Ishikawa (cell line): ENCODE measurements at regions not wholly inside any gene's neighbourhood (a gene's known extent, or its start where the extent isn't known, plus 50 kb on each side); places are given as distances from the start of the nearest gene placed in this dataset.

Experiments used
- CEBPB ChIP-seq: IDR thresholded peaks from 2 replicates; pipeline ENCODE4 v1.6.1; 2012
- CREB1 ChIP-seq: IDR thresholded peaks from 2 replicates; pipeline ENCODE4 v1.6.1; 2012; ENCODE audit warnings: low read depth
- EGR1 ChIP-seq: IDR thresholded peaks from 2 replicates; pipeline ENCODE4 v1.6.1; 2012
- EP300 ChIP-seq: IDR thresholded peaks from 2 replicates; pipeline ENCODE4 v1.6.1; 2012; ENCODE audit warnings: borderline replicate concordance
- FOXM1 ChIP-seq: IDR thresholded peaks from 2 replicates; pipeline ENCODE4 v1.6.1; 2012; ENCODE audit warnings: low read depth, borderline replicate concordance
- NFIC ChIP-seq: IDR thresholded peaks from 2 replicates; pipeline ENCODE4 v1.6.1; 2012
- RAD21 ChIP-seq: IDR thresholded peaks from 2 replicates; pipeline ENCODE4 v1.6.1; 2012; ENCODE audit warnings: low read depth
- TAF1 ChIP-seq: IDR thresholded peaks from 2 replicates; pipeline ENCODE4 v1.6.1; 2012; ENCODE audit warnings: low read depth, mild to moderate bottlenecking
- TCF12 ChIP-seq: IDR thresholded peaks from 2 replicates; pipeline ENCODE4 v1.6.1; 2012; ENCODE audit warnings: low read depth
- TEAD4 ChIP-seq: IDR thresholded peaks from 2 replicates; pipeline ENCODE4 v1.6.1; 2012
- YY1 ChIP-seq: IDR thresholded peaks from 2 replicates; pipeline ENCODE4 v1.6.1; 2012; ENCODE audit warnings: low read depth
- ZBTB7A ChIP-seq: IDR thresholded peaks from 2 replicates; pipeline ENCODE4 v1.6.1; 2012; ENCODE audit warnings: low read depth
- TF ChIP-seq, protein P1 (sequence below): IDR thresholded peaks from 2 replicates; pipeline ENCODE4 v1.6.1; 2012
- TF ChIP-seq, protein P2 (sequence below): IDR thresholded peaks from 2 replicates; pipeline ENCODE4 v1.6.1; 2012
- TF ChIP-seq, protein P3 (sequence below): IDR thresholded peaks from 2 replicates; pipeline ENCODE4 v1.6.1; 2012; ENCODE audit warnings: low read depth, mild to moderate bottlenecking

DNA sequence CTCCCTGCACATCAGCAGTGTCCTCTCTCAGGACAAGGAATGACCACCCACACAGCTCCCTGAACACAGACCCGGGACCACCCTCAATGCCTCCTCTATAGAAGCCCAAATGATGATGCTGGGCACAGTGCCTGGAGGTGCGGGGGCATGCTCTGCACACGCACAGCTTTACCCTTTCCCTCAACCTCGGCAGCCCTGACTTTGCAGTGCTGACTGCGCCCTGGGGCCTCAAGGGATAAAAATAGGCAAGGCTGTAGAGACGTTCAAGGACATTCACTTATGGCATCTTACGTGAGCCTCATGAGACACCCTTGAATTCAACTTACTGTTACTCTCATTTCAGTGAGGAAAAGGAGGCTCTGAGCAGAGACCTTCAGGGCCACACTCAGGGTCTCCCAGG is 521.6 kb upstream of the MGMT start:
- TF ChIP-seq EP300 (no peak), CREB1 (no peak), TCF12 (no peak), EGR1 (no peak), NFIC (no peak)
- TF ChIP-seq, protein P1, sequence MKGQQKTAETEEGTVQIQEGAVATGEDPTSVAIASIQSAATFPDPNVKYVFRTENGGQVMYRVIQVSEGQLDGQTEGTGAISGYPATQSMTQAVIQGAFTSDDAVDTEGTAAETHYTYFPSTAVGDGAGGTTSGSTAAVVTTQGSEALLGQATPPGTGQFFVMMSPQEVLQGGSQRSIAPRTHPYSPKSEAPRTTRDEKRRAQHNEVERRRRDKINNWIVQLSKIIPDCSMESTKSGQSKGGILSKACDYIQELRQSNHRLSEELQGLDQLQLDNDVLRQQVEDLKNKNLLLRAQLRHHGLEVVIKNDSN = no peak

DNA sequence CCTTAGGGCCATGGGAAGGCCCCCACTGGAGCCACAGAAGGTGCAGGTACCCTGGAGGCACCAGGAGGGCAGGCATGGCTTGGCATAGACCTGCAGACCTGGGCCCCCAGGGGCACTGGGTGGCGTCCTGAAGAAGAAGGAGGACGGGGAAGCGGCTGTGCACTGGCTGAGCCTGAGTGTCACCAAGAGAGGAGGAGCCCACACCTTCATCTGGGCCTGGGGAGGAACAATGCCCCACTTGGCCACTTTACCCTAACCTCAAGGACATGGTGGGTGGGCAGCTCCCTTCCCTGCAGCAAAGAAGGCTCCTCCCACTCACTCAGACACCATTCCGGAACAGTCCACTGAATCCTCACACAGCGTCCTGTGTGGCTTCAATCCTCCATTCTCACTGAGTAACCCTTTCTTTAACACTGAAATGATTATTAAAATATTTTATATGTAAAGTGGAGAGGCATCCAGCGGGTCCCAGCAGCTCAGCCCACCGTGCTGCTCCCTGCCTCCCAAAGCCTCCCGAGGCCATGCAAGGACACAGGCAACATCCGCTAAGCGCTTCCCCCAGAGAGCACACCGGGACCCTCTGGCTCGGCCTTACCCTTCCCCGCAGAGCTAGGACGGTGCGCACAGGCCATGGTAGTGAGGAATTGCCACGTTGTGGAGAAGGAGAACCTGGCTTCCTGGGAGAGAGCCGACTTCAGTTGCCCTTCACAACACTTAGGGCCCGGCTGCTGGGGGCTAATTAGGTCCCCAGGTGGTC is 516.7 kb upstream of the MGMT start:
- TF ChIP-seq, protein P2, sequence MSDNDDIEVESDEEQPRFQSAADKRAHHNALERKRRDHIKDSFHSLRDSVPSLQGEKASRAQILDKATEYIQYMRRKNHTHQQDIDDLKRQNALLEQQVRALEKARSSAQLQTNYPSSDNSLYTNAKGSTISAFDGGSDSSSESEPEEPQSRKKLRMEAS = no peak
- TF ChIP-seq TCF12 (no peak), TEAD4 (no peak), TAF1 (no peak), CEBPB (no peak), EGR1 (no peak), EP300 (no peak), CREB1 (no peak), NFIC (no peak), ZBTB7A (no peak), FOXM1 (no peak), RAD21 (no peak), YY1 (no peak)
- TF ChIP-seq, protein P3, sequence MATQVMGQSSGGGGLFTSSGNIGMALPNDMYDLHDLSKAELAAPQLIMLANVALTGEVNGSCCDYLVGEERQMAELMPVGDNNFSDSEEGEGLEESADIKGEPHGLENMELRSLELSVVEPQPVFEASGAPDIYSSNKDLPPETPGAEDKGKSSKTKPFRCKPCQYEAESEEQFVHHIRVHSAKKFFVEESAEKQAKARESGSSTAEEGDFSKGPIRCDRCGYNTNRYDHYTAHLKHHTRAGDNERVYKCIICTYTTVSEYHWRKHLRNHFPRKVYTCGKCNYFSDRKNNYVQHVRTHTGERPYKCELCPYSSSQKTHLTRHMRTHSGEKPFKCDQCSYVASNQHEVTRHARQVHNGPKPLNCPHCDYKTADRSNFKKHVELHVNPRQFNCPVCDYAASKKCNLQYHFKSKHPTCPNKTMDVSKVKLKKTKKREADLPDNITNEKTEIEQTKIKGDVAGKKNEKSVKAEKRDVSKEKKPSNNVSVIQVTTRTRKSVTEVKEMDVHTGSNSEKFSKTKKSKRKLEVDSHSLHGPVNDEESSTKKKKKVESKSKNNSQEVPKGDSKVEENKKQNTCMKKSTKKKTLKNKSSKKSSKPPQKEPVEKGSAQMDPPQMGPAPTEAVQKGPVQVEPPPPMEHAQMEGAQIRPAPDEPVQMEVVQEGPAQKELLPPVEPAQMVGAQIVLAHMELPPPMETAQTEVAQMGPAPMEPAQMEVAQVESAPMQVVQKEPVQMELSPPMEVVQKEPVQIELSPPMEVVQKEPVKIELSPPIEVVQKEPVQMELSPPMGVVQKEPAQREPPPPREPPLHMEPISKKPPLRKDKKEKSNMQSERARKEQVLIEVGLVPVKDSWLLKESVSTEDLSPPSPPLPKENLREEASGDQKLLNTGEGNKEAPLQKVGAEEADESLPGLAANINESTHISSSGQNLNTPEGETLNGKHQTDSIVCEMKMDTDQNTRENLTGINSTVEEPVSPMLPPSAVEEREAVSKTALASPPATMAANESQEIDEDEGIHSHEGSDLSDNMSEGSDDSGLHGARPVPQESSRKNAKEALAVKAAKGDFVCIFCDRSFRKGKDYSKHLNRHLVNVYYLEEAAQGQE = no peak
- TF ChIP-seq, protein P1 = no peak

DNA sequence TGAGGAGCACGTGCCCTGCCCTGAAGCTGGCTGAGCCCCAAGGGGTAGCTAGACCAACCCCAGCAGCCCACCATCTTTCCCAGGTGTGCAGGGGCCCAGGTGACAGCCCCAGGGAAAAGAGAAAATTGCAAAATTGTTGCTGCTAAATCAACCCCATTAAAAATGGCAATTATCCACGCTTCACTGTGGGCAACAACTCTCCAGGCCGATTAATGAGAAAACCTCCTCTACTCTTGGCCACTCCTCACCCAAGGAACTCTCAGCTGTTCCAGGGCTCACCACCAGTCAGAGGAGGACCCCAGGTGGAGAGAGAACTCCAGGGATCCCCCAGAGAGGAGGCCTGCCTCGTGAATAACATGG is 516.1 kb upstream of the MGMT start:
- TF ChIP-seq EGR1 = no peak
- no peak for TF ChIP-seq NFIC
- TF ChIP-seq TAF1 = no peak
- no peak for TF ChIP-seq TEAD4
- TF ChIP-seq, protein P2 = no peak
- no peak for TF ChIP-seq TCF12
- TF ChIP-seq, protein P1 = no peak
- TF ChIP-seq EP300 = no peak
- no peak for TF ChIP-seq ZBTB7A
- no peak for TF ChIP-seq RAD21
- no peak for TF ChIP-seq CREB1
- TF ChIP-seq FOXM1 = no peak
- TF ChIP-seq, protein P3 = no peak
- TF ChIP-seq YY1 = no peak
- no peak for TF ChIP-seq CEBPB

DNA sequence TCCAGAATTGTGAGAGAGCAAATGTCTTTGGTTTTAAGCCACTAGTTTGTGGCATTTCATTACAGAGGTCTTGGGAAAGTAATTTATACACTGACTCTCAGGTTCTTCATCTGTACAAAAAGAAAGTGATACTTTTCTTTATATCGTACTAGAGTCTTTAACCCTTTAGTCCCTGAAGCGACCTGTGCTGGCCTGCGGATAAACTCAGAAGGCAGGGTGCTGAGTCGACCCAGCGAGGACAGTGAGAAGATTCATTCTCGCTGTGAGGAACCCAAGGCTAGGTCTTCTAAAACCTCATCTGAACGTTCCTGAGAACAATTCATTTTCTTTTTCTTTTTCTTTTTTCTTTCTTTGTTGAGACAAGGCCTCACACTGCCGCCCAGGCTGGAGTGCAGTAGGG is 514.2 kb upstream of the MGMT start:
- TF ChIP-seq FOXM1 = no peak
- TF ChIP-seq, protein P3 = no peak
- TF ChIP-seq, protein P2 = no peak
- no peak for TF ChIP-seq TAF1
- no peak for TF ChIP-seq EP300
- TF ChIP-seq NFIC = no peak
- TF ChIP-seq ZBTB7A = no peak
- no peak for TF ChIP-seq TCF12
- no peak for TF ChIP-seq RAD21
- TF ChIP-seq, protein P1 = no peak
- TF ChIP-seq TEAD4 = no peak
- TF ChIP-seq YY1 = no peak
- TF ChIP-seq CEBPB = no peak
- TF ChIP-seq CREB1 = no peak
- TF ChIP-seq EGR1 = no peak
